HG03565 (cell line): ENCODE measurements at regions not wholly inside any gene's neighbourhood (a gene's known extent, or its start where the extent isn't known, plus 50 kb on each side); places are given as distances from the start of the nearest gene placed in this dataset.
"Not testable (repeated sequence)": the region's sequence is repeated elsewhere in the genome, so short reads cannot be mapped to it uniquely, and the experiment has no call there.

Experiments used
- ATAC-seq: cut with Tn5 transposase; IDR thresholded peaks from one replicate; pipeline ENCODE4 v1.9.1; 2021; ENCODE audit warnings: mild to moderate bottlenecking, moderate library complexity; ENCODE audit not compliant: unreplicated experiment

DNA sequence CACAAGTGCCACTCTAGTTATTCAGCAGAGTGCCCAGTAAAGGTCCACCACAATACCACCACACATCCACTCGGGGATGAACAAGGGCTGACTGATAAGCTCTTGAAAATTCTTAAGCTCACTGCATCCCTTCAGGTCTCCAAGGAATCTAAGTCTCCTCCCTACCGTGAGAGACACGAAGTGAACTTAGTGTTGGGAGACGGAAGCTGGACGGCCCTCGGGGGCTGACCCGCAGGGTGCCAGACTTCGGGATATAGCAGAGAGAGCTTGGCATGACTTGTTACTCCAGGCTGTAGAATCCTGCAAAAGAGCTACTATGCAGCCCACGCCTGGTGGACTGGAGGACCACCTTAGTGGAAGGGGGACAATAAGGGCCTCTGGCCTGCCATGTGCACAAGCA is 75.1 kb downstream of the LYZL1 start:
- ATAC-seq = not testable (repeated sequence)

DNA sequence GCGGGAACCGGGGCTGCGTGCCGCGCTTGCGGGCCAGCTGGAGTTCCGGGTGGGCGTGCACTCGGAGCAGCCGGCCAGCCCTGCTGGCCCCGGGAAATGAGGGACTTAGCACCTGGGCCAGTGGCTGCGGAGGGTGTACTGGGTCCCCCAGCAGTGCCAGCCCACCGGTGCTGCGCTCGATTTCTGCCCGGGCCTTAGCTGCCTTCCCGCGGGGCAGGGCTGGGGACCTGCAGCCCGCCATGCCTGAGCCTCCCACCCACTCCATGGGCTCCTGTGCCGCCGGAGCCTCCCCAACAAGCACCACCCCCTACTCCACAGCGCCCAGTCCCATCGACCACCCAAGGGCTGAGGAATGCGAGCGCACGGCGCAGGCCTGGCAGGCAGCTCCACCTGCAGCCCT is 77.3 kb downstream of the LYZL1 start:
- ATAC-seq = not testable (repeated sequence)

DNA sequence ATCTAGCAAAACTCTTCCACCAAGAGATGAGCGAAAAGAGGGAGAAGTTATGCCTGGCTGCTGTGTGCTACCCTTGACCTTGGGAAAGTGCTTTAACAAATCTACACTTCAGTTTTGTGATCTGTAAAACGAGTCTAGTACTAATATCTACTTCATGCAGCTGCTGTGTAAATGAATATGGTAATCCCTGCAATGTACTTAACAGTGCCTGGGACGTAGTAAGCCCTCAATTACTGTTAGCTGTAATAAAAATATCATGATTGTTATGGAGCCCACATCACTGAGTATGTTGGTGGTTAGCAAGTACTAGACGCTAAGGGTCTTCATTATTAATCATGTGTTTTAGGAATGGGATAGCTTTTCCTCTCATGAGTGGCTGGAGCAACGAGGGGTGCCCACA is 80.5 kb downstream of the LYZL1 start:
- no peak for ATAC-seq

DNA sequence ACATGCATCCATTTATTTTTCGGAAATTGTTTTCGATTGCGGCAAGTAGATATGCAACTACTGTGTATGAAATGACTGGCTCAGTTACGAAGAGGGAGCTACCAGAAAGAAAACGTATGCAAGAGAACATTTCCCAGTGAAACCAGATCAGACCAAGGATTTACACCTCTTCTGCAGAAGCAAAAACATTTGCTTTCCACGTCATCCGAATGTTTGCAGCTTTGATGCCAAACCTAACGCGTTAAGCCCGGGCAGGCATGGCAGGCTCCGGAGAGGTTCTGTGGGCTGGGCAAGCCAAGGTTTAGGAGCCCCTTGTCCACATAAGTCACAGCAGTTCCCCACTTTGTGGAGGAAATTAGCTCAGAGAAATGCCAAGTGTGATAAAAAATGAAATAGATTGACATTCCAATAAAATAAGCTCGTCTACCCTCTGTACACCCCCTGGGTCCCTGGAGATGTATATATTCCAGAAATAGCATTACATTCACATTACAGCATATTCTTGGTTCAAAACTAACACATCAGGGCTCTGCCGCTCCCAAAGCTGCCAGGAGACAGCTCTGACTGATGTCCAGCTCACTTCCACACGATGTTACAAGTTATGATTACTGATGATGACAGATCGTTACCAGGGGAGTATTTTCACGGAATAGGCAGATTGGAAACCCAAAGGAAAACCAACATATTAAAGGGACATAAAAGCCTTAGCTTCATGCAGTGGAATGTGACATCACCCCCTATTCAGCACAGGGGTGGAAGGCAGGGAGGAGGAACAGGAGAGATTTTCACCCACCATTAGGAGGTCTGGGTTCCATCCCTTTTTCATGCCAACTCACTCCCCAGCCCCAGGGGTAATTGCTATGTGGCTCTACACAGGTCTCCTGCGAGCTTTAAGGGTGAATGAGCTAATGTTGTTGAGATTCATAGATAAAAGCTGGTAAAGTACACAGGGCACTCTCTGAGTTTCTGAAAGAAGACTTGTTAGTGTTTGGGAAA is 81.5 kb downstream of the LYZL1 start:
- no peak for ATAC-seq

DNA sequence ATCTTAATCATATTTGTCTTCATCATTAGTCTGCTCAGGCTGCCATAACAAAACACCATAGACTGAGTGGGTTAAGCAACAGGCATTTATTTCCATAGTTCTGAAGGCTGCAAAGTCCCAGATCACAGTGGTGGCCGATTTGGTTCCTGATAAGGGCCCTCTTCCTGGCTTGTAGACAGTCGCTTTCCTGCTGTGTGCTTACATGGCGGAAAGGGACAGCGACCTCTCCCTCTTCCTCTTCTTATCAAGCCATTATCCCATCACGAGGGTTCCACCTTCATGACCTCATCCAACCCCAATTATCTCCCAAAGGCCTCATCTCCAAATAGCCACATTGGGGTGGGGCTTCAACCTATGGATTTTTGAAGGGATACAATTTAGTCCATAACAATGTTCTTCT is 84.0 kb downstream of the LYZL1 start:
- no peak for ATAC-seq

DNA sequence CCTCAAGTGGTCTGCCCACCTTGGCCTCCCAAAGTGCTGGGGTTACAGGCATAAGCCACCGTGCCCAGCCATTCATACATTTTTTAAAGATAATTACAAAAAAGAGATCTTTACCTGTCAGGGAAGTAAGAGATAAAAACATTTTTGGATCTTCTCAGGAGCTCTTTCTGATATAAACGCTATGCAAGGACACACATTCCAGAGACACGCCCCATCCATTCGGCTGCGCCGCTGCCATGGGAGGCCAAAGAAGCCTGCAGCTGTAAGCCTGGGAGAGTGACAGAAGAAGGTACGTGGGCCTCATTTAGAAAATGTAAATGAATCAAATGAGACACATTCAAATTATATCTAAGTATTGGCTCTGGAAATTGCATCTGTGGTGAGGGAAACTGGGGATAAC is 85.3 kb downstream of the LYZL1 start:
- no peak for ATAC-seq

DNA sequence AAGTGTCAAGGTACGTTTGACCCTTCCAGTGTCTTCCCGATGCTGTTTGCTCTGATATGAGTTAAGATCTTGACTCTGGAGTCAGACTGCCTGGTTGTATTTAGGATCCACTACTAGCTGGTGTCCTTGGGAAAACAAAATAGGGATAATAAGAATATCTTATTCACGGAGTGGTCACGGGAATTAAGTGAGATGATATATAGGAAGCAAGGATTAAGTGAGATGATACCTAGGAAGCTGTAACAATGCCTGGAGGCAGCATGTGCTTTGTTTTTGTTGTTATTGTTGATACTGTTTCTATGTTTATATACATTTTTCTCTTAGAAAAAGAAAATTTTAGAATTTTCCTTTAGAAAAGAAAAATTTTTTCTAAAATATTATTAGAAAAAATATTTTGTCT is 87.0 kb downstream of the LYZL1 start:
- ATAC-seq = no peak

DNA sequence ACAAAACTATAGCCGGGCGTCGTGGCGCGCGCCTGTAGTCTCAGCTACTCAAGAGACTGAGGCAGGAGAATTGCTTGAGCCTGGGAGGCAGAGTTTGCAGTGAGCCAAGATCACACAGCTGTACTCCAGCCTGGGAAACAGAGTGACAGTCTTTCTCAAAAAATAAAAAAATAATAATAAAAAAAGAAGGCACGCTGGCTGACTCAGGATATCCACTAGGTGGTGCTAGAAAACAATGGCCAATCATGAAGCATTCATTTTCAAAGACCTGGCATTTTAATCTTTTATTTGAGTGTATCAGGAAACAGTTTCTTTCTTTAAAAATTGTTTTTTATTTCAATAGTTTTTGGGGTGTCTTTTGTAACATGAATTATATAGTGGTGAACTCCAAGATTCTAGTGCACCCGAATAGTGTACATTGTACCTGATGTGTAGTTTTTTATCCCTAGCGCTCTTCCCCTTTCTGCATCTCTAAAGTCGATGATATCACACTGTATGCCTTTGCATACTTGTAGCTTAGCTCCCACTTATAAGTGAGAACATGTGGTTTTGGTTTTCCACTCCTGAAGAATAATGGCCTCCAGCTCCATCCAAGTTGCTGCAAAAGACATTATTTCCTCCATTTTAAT is 88.6 kb downstream of the LYZL1 start:
- ATAC-seq = no peak

DNA sequence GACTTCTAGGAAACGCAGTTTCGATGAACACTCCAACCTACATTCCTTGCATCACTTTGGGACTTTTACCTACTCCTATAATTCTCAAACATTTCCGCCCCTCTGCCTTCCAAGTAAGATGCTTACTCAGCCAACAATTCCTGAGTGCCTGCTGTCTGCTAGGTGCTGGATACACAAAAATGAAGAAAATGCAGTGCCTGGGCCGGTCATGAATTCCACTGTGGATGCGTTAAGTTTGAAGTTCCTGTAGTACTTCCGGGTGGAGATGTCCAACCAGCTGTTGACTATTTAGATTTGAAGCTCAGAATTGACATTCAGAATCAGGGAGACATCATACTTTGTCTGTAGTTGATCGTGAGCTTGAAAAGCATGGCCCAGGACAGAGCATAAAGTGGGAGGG is 89.2 kb downstream of the LYZL1 start:
- ATAC-seq = no peak

DNA sequence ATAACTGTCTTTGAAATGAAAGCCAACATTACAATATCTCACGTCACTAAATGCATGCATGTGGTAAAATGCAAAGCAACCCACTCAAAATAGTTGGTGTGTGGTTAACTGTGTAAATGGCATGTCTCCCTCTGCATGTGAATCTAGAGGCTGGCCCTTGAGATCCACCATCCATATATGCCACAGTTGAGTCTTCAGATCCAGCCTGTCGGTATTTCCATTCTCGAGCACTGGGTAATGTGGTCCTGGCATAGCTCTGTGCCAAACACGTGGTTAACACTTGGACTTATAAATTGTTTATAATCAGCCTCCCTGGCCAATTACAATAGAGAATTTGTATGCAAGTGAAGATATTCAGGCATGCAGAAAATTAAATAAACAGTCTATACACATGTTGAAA is 90.3 kb downstream of the LYZL1 start:
- ATAC-seq = peak; percentile 45

DNA sequence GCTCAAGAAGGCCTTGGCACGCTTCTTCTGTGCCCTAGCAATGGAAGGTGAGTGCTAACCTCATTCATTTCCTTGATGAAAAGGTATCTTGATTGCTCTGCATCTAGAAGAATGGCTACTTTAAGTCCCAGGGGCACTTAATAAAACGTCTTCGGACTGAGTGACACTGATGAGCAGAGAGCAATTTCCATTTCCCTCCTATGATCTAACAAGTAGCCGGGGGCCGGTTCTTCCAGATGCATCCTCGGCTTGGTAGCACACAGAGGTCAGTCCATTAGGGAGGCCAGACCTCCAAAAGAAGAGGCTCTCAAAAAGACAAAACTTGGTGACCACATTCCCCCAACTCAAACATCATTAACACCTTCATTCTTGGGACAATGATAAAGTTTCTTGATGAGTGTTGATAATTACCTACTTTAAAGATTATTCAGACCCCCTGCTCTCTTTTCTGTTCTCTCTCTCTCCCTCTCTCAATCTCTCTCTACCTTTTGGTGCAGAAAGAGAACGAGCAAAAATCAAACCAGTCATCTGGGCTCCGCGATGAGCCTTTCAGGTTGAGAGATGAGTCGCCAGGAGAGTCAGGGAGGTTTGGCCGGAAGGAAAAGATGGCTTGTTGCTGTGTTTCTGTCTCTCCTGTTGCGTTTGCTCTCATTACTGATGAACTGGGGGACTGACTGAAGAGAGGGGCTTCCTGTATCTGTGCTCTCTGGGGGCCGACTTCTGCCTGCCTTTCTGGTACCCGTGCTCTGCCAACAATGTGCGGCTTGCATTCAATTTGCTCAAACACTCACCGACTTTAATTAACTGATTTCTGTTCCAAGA is 91.1 kb downstream of the LYZL1 start:
- not testable (repeated sequence) for ATAC-seq

DNA sequence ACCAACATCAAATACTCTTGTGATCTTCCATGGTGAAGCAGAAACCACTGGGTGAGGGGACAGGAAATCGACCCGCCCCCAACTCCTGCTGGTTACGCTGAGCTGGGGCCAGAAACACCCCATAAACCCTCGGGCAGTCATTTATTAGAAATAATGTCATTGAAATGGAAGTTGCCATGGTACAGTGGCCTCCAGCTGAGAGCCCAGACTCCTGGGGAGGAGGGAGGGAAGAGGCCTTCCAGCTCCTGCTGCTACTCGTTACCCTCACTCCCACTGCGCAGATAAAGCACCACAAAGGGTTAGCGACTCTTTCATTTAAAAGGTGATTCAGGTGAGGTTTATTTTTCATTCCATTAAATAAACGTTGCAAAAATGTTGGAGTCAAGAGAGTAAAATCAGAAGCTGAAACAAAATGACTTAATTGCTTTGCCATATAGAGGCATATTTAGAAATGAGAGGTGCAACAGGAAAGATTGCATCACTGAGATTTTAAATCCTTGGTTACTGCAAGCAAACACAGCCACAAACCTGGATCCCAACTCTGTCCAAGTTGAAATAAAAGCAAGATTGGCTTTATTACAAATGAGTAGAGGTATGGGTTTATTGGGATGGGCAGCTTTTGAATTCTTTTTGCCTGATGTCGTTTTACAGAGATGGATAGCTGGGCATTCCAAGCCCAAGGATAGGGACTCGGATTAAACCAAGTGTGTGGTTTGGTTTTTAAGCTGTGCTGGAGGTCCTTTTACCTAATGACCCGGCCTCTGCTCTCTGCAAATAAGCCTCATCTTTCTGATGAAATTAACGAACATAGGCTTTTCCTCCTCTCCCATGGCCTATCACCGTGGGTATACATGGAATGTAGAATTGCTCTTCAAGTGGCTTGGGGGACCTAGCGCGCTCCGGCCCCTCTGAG is 92.0 kb downstream of the LYZL1 start:
- not testable (repeated sequence) for ATAC-seq

DNA sequence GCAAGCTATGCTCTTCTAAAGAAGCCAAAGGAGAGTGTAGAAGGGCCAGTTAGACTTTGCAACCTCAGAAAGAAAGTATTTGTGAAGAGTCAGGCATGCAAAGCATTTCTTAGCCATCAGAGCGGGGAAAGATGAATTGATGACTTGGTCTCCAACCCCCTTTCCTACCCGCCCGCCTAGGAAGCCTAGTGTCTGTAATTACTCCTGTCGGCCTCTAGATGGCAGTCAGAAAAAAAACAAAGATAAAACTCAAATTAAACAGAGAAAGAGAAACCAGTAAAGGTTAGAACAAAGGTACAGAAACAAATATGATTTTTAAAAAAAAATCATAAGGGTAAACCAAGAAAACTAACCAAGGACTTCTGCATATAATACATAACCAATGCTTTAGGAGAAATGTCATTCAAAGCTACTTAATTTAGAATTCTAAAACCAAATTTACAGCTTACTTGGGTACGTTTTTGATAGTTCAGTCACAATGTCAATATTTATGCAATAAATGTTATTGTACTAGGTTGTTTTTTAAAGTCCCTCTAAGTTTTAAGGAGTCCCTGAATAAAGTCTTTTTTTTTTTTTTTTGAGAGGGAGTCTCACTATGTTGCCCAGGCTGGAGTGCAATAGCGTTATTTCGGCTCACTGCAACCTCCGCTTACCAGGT is 97.6 kb downstream of the LYZL1 start:
- no peak for ATAC-seq

DNA sequence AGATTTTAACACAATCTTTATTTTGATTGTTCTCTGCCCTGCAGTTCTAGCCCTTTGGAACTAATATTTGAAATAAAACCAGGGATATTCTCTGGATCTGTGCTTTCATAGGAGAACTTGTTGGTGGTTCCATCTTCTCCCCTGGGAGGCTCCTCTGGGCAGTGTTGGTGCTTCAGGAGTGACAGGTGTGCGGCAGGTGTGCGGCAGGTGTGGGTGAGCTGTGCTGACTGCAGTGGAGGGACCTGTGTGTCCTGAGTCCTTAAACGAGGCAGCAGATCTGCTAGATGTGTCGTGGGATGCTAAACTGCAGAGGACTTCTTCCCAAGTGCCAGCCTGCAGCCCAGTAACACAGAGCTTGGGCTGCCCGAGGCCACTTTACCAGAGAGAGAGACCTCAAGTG is 98.4 kb downstream of the LYZL1 start:
- ATAC-seq = no peak

DNA sequence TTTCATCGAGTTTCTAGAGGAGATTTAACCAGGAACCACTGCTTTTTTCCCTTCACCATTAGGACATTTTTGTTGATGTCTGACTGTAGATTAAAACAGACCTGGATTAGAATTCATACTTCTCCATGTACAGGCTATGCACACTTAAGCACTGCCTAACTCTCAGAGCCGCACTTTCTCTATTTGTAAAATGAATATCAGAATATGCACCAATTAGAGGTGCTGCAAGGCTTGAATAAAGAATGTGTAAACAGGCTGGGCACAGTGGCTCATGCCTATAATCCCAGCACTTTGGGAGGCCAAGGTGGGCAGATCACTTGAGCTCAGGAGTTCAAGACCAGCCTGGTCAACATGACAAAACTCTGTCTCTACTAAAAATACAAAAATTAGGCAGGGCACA is 99.2 kb downstream of the LYZL1 start:
- ATAC-seq = not testable (repeated sequence)

DNA sequence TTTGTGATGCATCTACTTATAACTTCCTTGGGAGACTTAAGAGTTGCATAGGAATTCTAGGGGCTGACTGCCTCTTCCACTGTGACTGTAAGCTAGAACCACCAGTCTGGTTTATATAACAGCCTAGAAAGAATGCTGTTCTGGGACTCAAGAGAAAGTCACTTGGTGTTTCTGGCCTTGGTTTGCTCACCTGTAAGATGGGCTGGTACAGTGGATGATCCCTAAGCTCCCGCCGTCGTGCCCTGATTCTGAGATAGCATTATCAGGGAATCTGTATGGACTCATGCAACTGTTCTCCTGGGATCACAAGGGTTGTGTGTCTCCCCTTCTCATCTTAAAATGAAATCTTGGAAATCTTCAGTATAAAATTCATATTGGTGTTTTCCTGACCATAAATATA is 100.6 kb downstream of the LYZL1 start:
- no peak for ATAC-seq

DNA sequence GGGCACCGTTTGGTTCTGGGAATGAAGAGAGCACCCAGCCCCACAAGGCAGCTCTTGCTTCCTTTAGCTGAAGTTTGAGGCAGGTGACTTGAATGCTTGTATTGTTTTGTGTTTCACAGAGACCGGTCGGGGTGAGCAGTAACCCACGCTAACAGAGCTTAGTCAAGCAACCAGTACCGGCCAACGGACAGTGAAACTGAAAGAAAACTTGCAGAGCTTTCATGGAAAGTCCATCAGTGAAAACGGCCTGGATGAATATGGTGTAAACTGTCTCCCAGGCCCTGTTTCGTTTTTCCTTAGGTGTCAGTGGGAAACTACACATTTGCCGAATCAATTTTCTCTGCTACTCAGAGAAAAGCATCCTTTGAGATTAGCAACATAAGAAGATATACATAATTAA is 101.1 kb downstream of the LYZL1 start:
- no peak for ATAC-seq

DNA sequence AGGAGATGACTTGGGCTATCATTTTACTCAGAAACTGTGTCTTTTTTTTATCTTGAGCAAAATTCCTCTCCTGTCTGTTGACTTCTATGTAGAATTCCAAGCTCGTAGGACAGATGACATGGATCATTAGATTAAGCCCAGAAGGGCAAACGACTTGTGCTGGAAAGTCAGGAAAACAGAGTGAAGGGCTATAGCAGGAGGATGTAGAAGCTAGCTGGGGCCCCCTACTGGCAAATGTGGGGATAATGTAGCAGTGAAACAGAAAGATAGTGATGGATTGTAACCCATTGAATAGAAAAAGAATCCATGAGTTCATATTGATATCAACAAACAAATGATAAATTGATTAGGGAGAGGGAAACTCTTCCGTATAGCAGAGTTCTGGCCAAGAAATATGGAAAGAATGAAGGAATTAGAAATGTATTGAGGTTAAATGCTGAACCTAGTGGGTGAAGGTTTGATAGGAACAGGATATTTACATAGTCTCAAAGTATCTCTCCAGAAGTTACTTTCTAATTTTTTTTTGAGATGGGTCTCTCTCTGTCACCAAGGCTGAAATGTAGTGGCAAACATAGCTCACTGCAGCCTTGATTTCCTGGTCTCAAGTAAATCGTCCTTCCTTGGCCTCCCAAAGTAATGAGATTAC is 103.6 kb downstream of the LYZL1 start:
- peak; percentile 53 for ATAC-seq

DNA sequence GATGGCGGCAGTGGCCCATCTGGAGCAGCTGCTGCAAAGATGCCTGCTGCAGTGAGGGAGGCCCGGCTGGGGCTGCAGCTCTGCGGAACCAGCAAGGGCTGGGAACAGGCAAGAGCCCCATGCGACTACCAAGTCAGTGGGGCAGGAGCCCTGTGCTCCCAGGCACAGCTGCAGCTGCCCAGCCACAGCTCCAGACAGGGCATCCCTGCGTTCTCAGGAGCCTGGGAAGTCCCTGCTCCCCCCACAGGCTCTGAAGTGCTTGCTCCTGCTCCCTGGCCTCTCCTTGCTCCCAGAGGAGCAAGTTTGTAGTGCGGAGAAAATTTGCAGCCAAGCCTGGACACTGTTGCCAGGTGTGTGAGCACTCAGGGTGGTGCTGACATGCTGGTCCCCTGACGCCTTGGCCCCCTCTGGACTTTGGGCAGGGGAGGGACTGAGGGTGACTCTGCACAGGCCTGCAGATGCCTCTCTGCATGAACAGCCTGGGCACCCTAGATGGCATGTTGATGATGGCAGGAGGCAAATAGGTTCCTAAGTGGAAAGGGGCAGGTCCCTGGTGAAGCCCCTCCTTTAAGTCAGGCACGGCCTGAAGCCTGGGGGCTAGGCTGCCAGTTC is 105.6 kb downstream of the LYZL1 start:
- ATAC-seq = no peak
